HAP-1 (cell line): ENCODE measurements at regions not wholly inside any gene's neighbourhood (a gene's known extent, or its start where the extent isn't known, plus 50 kb on each side); places are given as distances from the start of the nearest gene placed in this dataset.
A peak's percentile ranks its signal among the peaks of the same experiment; 100 is the strongest.
"Not testable (repeated sequence)": the region's sequence is repeated elsewhere in the genome, so short reads cannot be mapped to it uniquely, and the experiment has no call there.

Source experiments
- DNase-seq, 2 experiments: peaks; one replicate each; pipeline ENCODE4 v3.0.0-alpha.2; 2016 to 2020; ENCODE audit warnings: low spot score in 2 of 2
- H3K27me3 ChIP-seq: fragments of 250-450 bp; sonication (Bioruptor Pico); 2 replicates; pipeline ENCODE4 v1.5.1; 2020; ENCODE audit warnings: low read depth, mild to moderate bottlenecking, moderate library complexity
- H3K36me3 ChIP-seq: fragments of 250-450 bp; sonication (Bioruptor Pico); replicated peaks from 2 replicates; pipeline ENCODE4 v1.5.1; 2020; ENCODE audit warnings: mild to moderate bottlenecking
- H3K4me1 ChIP-seq: fragments of 250-450 bp; sonication (Bioruptor Pico); 2 replicates; pipeline ENCODE4 v1.5.1; 2020; ENCODE audit warnings: mild to moderate bottlenecking
- H3K4me3 ChIP-seq: fragments of 250-450 bp; sonication (Bioruptor Pico); 2 replicates; pipeline ENCODE4 v1.5.1; 2020; ENCODE audit warnings: mild to moderate bottlenecking, moderate library complexity
- H3K9me3 ChIP-seq: fragments of 250-450 bp; sonication (Bioruptor Pico); 2 replicates; pipeline ENCODE4 v1.5.1; 2020; ENCODE audit warnings: mild to moderate bottlenecking, moderate library complexity
- in situ Hi-C: fragments of 300-500 bp; cut with MboI; formaldehyde crosslinking; loops from 3 replicates; pipeline ENCODE4 v1.14.3; 2020; ENCODE audit warnings: low sequenced_read_pairs, inconsistent platforms, mixed read lengths

GRCh38 chrX:151042842-151043241, 59.7 kb downstream of the HMGB3 start:
- no peaks in the 10 kb centered on the region for H3K9me3 ChIP-seq
- no peak for DNase-seq
- in situ Hi-C loops, result no loop called here
- H3K36me3 ChIP-seq, result no peaks in the 10 kb centered on the region
- H3K27me3 ChIP-seq, result no peaks in the 10 kb centered on the region; the same call in 1 of the 2 replicates
- no peak overlapping the region for H3K4me3 ChIP-seq
- H3K4me1 ChIP-seq, result no peaks in the 10 kb centered on the region

GRCh38 chrX:151066373-151066772, 83.2 kb downstream of the HMGB3 start:
- H3K4me3 ChIP-seq, H3K4me1 ChIP-seq, H3K36me3 ChIP-seq, H3K9me3 ChIP-seq, DNase-seq, H3K27me3 ChIP-seq, in situ Hi-C loops: not testable (repeated sequence)

- no peak for DNase-seq
These were observed 90.6 kb downstream of the HMGB3 start for GRCh38 chrX:151073767-151074166.

GRCh38 chrX:151081016-151081415, 95.4 kb upstream of the GPR50 start:
- no peak for DNase-seq
- no peak overlapping the region for H3K4me3 ChIP-seq
- no peaks in the 10 kb centered on the region for H3K36me3 ChIP-seq
- H3K9me3 ChIP-seq, result no peaks in the 10 kb centered on the region; the same call in 1 of the 2 replicates
- in situ Hi-C loops, result no loop called here
- peaks cover under 1% of the 10 kb centered on the region; the same call in 1 of the 2 replicates for H3K27me3 ChIP-seq
- H3K4me1 ChIP-seq, result peaks cover 6% of the 10 kb centered on the region

More at GRCh38 chrX:151073767-151074166, 90.6 kb downstream of the HMGB3 start:
- H3K9me3 ChIP-seq, result no peaks in the 10 kb centered on the region; the same call in 1 of the 2 replicates
- in situ Hi-C loops, result no loop called here
- H3K4me3 ChIP-seq, result no peak overlapping the region
- H3K27me3 ChIP-seq, result 0 out of 2 replicates have a peak, but pooled peaks cover 3% of the 10 kb centered on the region
- H3K36me3 ChIP-seq, result no peaks in the 10 kb centered on the region
- no peaks in the 10 kb centered on the region for H3K4me1 ChIP-seq

GRCh38 chrX:151082077-151082948, 94.1 kb upstream of the GPR50 start:
- peak; percentile 66 to 89 for DNase-seq
- Histone ChIP-seq H3K36me3 (no peaks in the 10 kb centered on the region), H3K4me3 (peak overlapping the region; percentile 17), H3K9me3 (no peaks in the 10 kb centered on the region; the same call in 1 of the 2 replicates), H3K27me3 (peaks cover 5% of the 10 kb centered on the region; the same call in 1 of the 2 replicates), H3K4me1 (peaks cover 6% of the 10 kb centered on the region)
- in situ Hi-C loops, result no loop called here

GRCh38 chrX:151084454-151084853, 91.9 kb upstream of the GPR50 start:
- H3K4me1 ChIP-seq, result peaks cover 6% of the 10 kb centered on the region
- DNase-seq, result no peak
- in situ Hi-C loops, result no loop called here
- H3K9me3 ChIP-seq, result no peaks in the 10 kb centered on the region
- no peaks in the 10 kb centered on the region for H3K36me3 ChIP-seq
- H3K27me3 ChIP-seq, result peaks cover 26% of the 10 kb centered on the region
- no peak overlapping the region for H3K4me3 ChIP-seq

GRCh38 chrX:151085207-151085606, 91.2 kb upstream of the GPR50 start:
- DNase-seq, result no peak
- in situ Hi-C loops, result loop anchor here (5.0 kb wide), 1 partner anchor 313 kb away; no protein-coding TSS in a partner anchor
- no peak overlapping the region for H3K4me3 ChIP-seq
- peaks cover 28% of the 10 kb centered on the region for H3K27me3 ChIP-seq
- H3K9me3 ChIP-seq, result no peaks in the 10 kb centered on the region
- no peaks in the 10 kb centered on the region for H3K36me3 ChIP-seq
- peaks cover 6% of the 10 kb centered on the region for H3K4me1 ChIP-seq

GRCh38 chrX:151088221-151088620, 88.2 kb upstream of the GPR50 start:
- no peaks in the 10 kb centered on the region for H3K9me3 ChIP-seq
- DNase-seq, result no peak
- H3K4me3 ChIP-seq, result no peak overlapping the region
- peaks cover 28% of the 10 kb centered on the region for H3K27me3 ChIP-seq
- no peaks in the 10 kb centered on the region for H3K4me1 ChIP-seq
- H3K36me3 ChIP-seq, result no peaks in the 10 kb centered on the region
- in situ Hi-C loops, result loop anchor here (5.0 kb wide), 1 partner anchor 316 kb away; no protein-coding TSS in a partner anchor

GRCh38 chrX:151099001-151099400, 77.4 kb upstream of the GPR50 start:
- no peaks in the 10 kb centered on the region for H3K9me3 ChIP-seq
- no peaks in the 10 kb centered on the region for H3K27me3 ChIP-seq
- in situ Hi-C loops, result no loop called here
- no peaks in the 10 kb centered on the region for H3K4me1 ChIP-seq
- H3K4me3 ChIP-seq, result no peak overlapping the region
- no peaks in the 10 kb centered on the region for H3K36me3 ChIP-seq
- no peak for DNase-seq

- no peaks in the 10 kb centered on the region for H3K4me1 ChIP-seq
- no peaks in the 10 kb centered on the region for H3K27me3 ChIP-seq
- DNase-seq, result no peak
- H3K36me3 ChIP-seq, result no peaks in the 10 kb centered on the region
- H3K4me3 ChIP-seq, result no peak overlapping the region
- H3K9me3 ChIP-seq, result no peaks in the 10 kb centered on the region
- in situ Hi-C loops, result no loop called here
These were observed 75.6 kb upstream of the GPR50 start for GRCh38 chrX:151100799-151101198.

GRCh38 chrX:151113200-151113599, 63.2 kb upstream of the GPR50 start:
- H3K4me1 ChIP-seq, DNase-seq, in situ Hi-C loops, H3K36me3 ChIP-seq, H3K4me3 ChIP-seq, H3K27me3 ChIP-seq, H3K9me3 ChIP-seq: not testable (repeated sequence)
